ENCODE measurements at regions not wholly inside any gene's neighbourhood (a gene's known extent, or its start where the extent isn't known, plus 50 kb on each side); places are given as distances from the start of the nearest gene placed in this dataset.

GRCh38 chr15:93491291-93491690, 402.3 kb upstream of the RGMA start (continued):
- TF ChIP-seq BCLAF1 (IDR thresholded peaks at IDR 0.05; ENCODE audit: borderline replicate concordance in 1 of 2, control insufficient read depth in 1 of 2, low read depth in 2 of 2, low read length in 1 of 2): no peak
- no peak for TF ChIP-seq BHLHE40 (IDR thresholded peaks at IDR 0.05; ENCODE audit: low read length)
- TF ChIP-seq NR2C1 (IDR thresholded peaks at IDR 0.05): no peak
- no peak for TF ChIP-seq NR2C1 (tag; IDR thresholded peaks at IDR 0.05)
- TF ChIP-seq, protein P1, sequence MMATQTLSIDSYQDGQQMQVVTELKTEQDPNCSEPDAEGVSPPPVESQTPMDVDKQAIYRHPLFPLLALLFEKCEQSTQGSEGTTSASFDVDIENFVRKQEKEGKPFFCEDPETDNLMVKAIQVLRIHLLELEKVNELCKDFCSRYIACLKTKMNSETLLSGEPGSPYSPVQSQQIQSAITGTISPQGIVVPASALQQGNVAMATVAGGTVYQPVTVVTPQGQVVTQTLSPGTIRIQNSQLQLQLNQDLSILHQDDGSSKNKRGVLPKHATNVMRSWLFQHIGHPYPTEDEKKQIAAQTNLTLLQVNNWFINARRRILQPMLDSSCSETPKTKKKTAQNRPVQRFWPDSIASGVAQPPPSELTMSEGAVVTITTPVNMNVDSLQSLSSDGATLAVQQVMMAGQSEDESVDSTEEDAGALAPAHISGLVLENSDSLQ (IDR thresholded peaks at IDR 0.05): no peak
- TF ChIP-seq, protein P2, sequence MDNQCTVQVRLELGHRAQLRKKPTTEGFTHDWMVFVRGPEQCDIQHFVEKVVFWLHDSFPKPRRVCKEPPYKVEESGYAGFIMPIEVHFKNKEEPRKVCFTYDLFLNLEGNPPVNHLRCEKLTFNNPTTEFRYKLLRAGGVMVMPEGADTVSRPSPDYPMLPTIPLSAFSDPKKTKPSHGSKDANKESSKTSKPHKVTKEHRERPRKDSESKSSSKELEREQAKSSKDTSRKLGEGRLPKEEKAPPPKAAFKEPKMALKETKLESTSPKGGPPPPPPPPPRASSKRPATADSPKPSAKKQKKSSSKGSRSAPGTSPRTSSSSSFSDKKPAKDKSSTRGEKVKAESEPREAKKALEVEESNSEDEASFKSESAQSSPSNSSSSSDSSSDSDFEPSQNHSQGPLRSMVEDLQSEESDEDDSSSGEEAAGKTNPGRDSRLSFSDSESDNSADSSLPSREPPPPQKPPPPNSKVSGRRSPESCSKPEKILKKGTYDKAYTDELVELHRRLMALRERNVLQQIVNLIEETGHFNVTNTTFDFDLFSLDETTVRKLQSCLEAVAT (IDR thresholded peaks at IDR 0.05): no peak
- no peak for TF ChIP-seq RBFOX2 (IDR thresholded peaks at IDR 0.05; ENCODE audit: low read depth, low read length)
- no peak for TF ChIP-seq CHAMP1 (IDR thresholded peaks at IDR 0.05)

All from K562 (cell line).